SHP77 (cell line): ENCODE measurements at regions not wholly inside any gene's neighbourhood (a gene's known extent, or its start where the extent isn't known, plus 50 kb on each side); places are given as distances from the start of the nearest gene placed in this dataset.
"Not testable (repeated sequence)": the region's sequence is repeated elsewhere in the genome, so short reads cannot be mapped to it uniquely, and the experiment has no call there.

Experiments
- DNase-seq, 2 experiments: peaks; one replicate each; lab custom pipeline; 2025; lab: John Stamatoyannopoulos, UW

GRCh38 chr6:100228437-100228833 is 234.4 kb upstream of the MCHR2 start:
- no peak for DNase-seq

- DNase-seq = no peak
Measured at GRCh38 chr6:100226811-100227210, 232.8 kb upstream of the MCHR2 start.

GRCh38 chr6:100223952-100224351 is 229.9 kb upstream of the MCHR2 start:
- DNase-seq = not testable (repeated sequence)

- no peak for DNase-seq
Measured at GRCh38 chr6:100220543-100220942, 226.5 kb upstream of the MCHR2 start.

- no peak for DNase-seq
Measured at GRCh38 chr6:100217225-100218012, 223.4 kb upstream of the MCHR2 start.

GRCh38 chr6:100216760-100217159 is 222.7 kb upstream of the MCHR2 start:
- no peak for DNase-seq

- no peak for DNase-seq
Measured at GRCh38 chr6:100212131-100212530, 218.1 kb upstream of the MCHR2 start.

GRCh38 chr6:100210137-100211117 is 216.4 kb upstream of the MCHR2 start:
- DNase-seq = no peak

GRCh38 chr6:100209323-100210136 is 215.5 kb upstream of the MCHR2 start:
- DNase-seq = no peak

- DNase-seq = no peak
Measured at GRCh38 chr6:100203400-100203799, 209.4 kb upstream of the MCHR2 start.

GRCh38 chr6:100202417-100203194 is 208.6 kb upstream of the MCHR2 start:
- DNase-seq = no peak

GRCh38 chr6:100196214-100196982 is 202.4 kb upstream of the MCHR2 start:
- peak; percentile 14 to 25 for DNase-seq

- DNase-seq = not testable (repeated sequence)
Measured at GRCh38 chr6:100195244-100195643, 201.2 kb upstream of the MCHR2 start.

GRCh38 chr6:100194535-100194934 is 200.5 kb upstream of the MCHR2 start:
- no peak for DNase-seq

GRCh38 chr6:100188754-100189153 is 194.7 kb upstream of the MCHR2 start:
- no peak for DNase-seq

GRCh38 chr6:100186552-100186951 is 192.5 kb upstream of the MCHR2 start:
- DNase-seq = no peak

GRCh38 chr6:100185615-100186014 is 191.6 kb upstream of the MCHR2 start:
- no peak for DNase-seq

- no peak for DNase-seq
Measured at GRCh38 chr6:100184473-100184872, 190.4 kb upstream of the MCHR2 start.

GRCh38 chr6:100182313-100182712 is 188.3 kb upstream of the MCHR2 start:
- no peak for DNase-seq

- DNase-seq = no peak
Measured at GRCh38 chr6:100181309-100181708, 187.3 kb upstream of the MCHR2 start.
